H1 (cell line): ENCODE measurements at regions not wholly inside any gene's neighbourhood (a gene's known extent, or its start where the extent isn't known, plus 50 kb on each side); places are given as distances from the start of the nearest gene placed in this dataset.

Experiments
- CTCF ChIA-PET: fragments of 300-600 bp; sonication (Branson Sonifier 250); formaldehyde crosslinking; loops from one replicate; lab custom pipeline; 2021; ENCODE audit not compliant: partially characterized antibody; lab: Charles Lee
- POLR2A ChIA-PET: fragments of 300-600 bp; sonication (Branson Sonifier 250); formaldehyde crosslinking; loops from one replicate; lab custom pipeline; 2021; ENCODE audit warnings: inconsistent platforms; ENCODE audit not compliant: partially characterized antibody; lab: Charles Lee
- DNase-seq, 2 experiments: peaks; one replicate each; pipeline versions ENCODE4 v3.0.0 to v3.0.0-alpha.2; 2010 to 2022; ENCODE audit warnings: low spot score in 2 of 2, low read depth in 1 of 2, mixed read lengths in 1 of 2
- FAIRE-seq: peaks from 2 replicates; lab custom pipeline; 2011; peaks lifted over from hg19 to GRCh38; lab: Jason Lieb, UNC
- H2AFZ ChIP-seq: 2 replicates; pipeline ENCODE4 v1.8.1; 2012; ENCODE audit warnings: low read length, inconsistent platforms
- H2AK5ac ChIP-seq: 2 replicates; pipeline ENCODE4 v1.6.1; 2013; ENCODE audit warnings: low read depth, low read length
- H2BK120ac ChIP-seq: replicated peaks from 2 replicates; pipeline ENCODE3; 2013; ENCODE audit warnings: low read depth, low read length, inconsistent platforms
- H2BK12ac ChIP-seq: 2 replicates; pipeline ENCODE4 v1.6.1; 2013; ENCODE audit warnings: low read depth, low read length
- H2BK15ac ChIP-seq: 2 replicates; pipeline ENCODE4 v1.6.1; 2013; ENCODE audit warnings: low read length
- H2BK20ac ChIP-seq: 2 replicates; pipeline ENCODE4 v1.6.1; 2013; ENCODE audit warnings: low read length
- H2BK5ac ChIP-seq: 2 replicates; pipeline ENCODE4 v1.6.1; 2013; ENCODE audit warnings: low read depth, low read length
- H3K14ac ChIP-seq: 2 replicates; pipeline ENCODE4 v1.6.1; 2013; ENCODE audit warnings: inconsistent platforms; ENCODE audit not compliant: insufficient read length
- H3K18ac ChIP-seq: 2 replicates; pipeline ENCODE4 v1.6.1; 2013; ENCODE audit warnings: low read length; ENCODE audit errors: extremely low read depth
- H3K23ac ChIP-seq: 2 replicates; pipeline ENCODE4 v1.6.1; 2013; ENCODE audit warnings: inconsistent platforms; ENCODE audit not compliant: insufficient read length
- H3K23me2 ChIP-seq: 2 replicates; pipeline ENCODE4 v1.6.1; 2013; ENCODE audit warnings: low read depth, low read length
- H3K27ac ChIP-seq: 2 replicates; pipeline ENCODE4 v1.6.1; 2011; ENCODE audit warnings: low read depth, low read length, inconsistent platforms
- H3K27me3 ChIP-seq, 4 experiments: replicated peaks in 1 of 4; 1 replicate in 1 of 4; 2 replicates in 3 of 4; pipeline versions ENCODE4 v1.6.1 to v1.8.1; 2011 to 2013; ENCODE audit warnings: low read length in 3 of 4, mild to moderate bottlenecking in 3 of 4, inconsistent platforms in 2 of 4, mixed read lengths in 2 of 4, moderate library complexity in 1 of 4; ENCODE audit not compliant: control insufficient read depth in 3 of 4, insufficient read depth in 3 of 4; ENCODE audit errors: extremely low read depth in 1 of 4
- H3K36me3 ChIP-seq, 4 experiments: 2 replicates each; pipeline versions ENCODE4 v1.6.1 to v1.8.1; 2011 to 2013; ENCODE audit warnings: mild to moderate bottlenecking in 4 of 4, low read length in 3 of 4, moderate library complexity in 2 of 4, control low read depth in 1 of 4, inconsistent platforms in 1 of 4; ENCODE audit not compliant: insufficient read depth in 4 of 4, control insufficient read depth in 2 of 4
- H3K4ac ChIP-seq: replicated peaks from 2 replicates; pipeline ENCODE3; 2013; ENCODE audit warnings: low read length, low read depth, mixed read lengths, inconsistent platforms; ENCODE audit not compliant: insufficient read length
- H3K4me1 ChIP-seq, 4 experiments: replicated peaks in 1 of 4; 1 replicate in 1 of 4; 2 replicates in 3 of 4; pipeline versions ENCODE4 v1.6.1 to v1.8.1; 2011 to 2013; ENCODE audit warnings: low read length in 3 of 4, inconsistent platforms in 2 of 4, mixed read lengths in 1 of 4; ENCODE audit not compliant: insufficient read depth in 4 of 4, control insufficient read depth in 3 of 4
- H3K4me2 ChIP-seq, 2 experiments: 2 replicates each; pipeline versions ENCODE4 v1.6.1 to v1.8.1; 2011 to 2013; ENCODE audit warnings: low read depth in 2 of 2, low read length in 2 of 2, control low read depth in 1 of 2, inconsistent platforms in 1 of 2, mild to moderate bottlenecking in 1 of 2; ENCODE audit not compliant: insufficient read depth in 1 of 2
- H3K4me3 ChIP-seq, 4 experiments: fragments of 200-600, 300-600 bp in 1 of 4; sonication (generic), shearing (Covaris generic), sonication (Bioruptor Twin) in 1 of 4; 2 replicates each; pipeline versions ENCODE4 v1.5.1 to v1.8.1; 2011 to 2016; ENCODE audit warnings: low read length in 4 of 4, low read depth in 3 of 4, control low read depth in 2 of 4, inconsistent platforms in 2 of 4, mild to moderate bottlenecking in 2 of 4, mixed read lengths in 1 of 4, moderate library complexity in 1 of 4; ENCODE audit not compliant: insufficient read depth in 2 of 4; ENCODE audit errors: extremely low read depth in 1 of 4
- H3K56ac ChIP-seq: replicated peaks from 2 replicates; pipeline ENCODE3; 2013; ENCODE audit warnings: low read depth, mild to moderate bottlenecking, mixed read lengths, low read length, inconsistent platforms; ENCODE audit not compliant: insufficient read length
- H3K79me1 ChIP-seq: 2 replicates; pipeline ENCODE4 v1.6.1; 2013; ENCODE audit warnings: low read depth, low read length, control low read depth
- H3K79me2 ChIP-seq, 2 experiments: 2 replicates each; pipeline versions ENCODE4 v1.6.1 to v1.8.1; 2012 to 2013; ENCODE audit warnings: low read length in 2 of 2, mild to moderate bottlenecking in 2 of 2, inconsistent platforms in 1 of 2; ENCODE audit not compliant: insufficient read depth in 2 of 2, control insufficient read depth in 1 of 2
- H3K9ac ChIP-seq, 4 experiments: replicated peaks in 1 of 4; 1 replicate in 1 of 4; 2 replicates in 3 of 4; pipeline versions ENCODE4 v1.6.1 to v1.8.1; 2011 to 2013; ENCODE audit warnings: low read depth in 3 of 4, low read length in 3 of 4, control low read depth in 2 of 4, mild to moderate bottlenecking in 2 of 4, moderate library complexity in 2 of 4, inconsistent platforms in 1 of 4; ENCODE audit errors: extremely low read depth in 1 of 4
- H3K9me3 ChIP-seq, 2 experiments: 2 replicates each; pipeline versions ENCODE4 v1.6.1 to v1.8.1; 2012 to 2013; ENCODE audit warnings: mild to moderate bottlenecking in 2 of 2, moderate library complexity in 2 of 2, control low read depth in 1 of 2, inconsistent platforms in 1 of 2, low read depth in 1 of 2, low read length in 1 of 2, mixed read lengths in 1 of 2; ENCODE audit not compliant: insufficient read depth in 2 of 2
- H4K20me1 ChIP-seq, 2 experiments: replicated peaks in 1 of 2; 2 replicates each; pipeline versions ENCODE3 to v1.8.1; 2011 to 2013; ENCODE audit warnings: inconsistent platforms in 2 of 2, low read length in 2 of 2, mild to moderate bottlenecking in 1 of 2; ENCODE audit not compliant: insufficient read depth in 2 of 2, control insufficient read depth in 1 of 2
- H4K5ac ChIP-seq: 2 replicates; pipeline ENCODE4 v1.6.1; 2013; ENCODE audit warnings: low read length, low read depth, mixed read lengths, inconsistent platforms; ENCODE audit not compliant: insufficient read length
- H4K8ac ChIP-seq: 2 replicates; pipeline ENCODE4 v1.8.0; 2013; ENCODE audit warnings: mild to moderate bottlenecking, moderate library complexity, low read length, inconsistent platforms; ENCODE audit not compliant: insufficient read depth; ENCODE audit errors: extremely low read depth
- H4K91ac ChIP-seq: replicated peaks from 2 replicates; pipeline ENCODE3; 2013; ENCODE audit warnings: low read length, mixed read lengths, inconsistent platforms; ENCODE audit not compliant: insufficient read length
- JUN ChIP-seq: IDR thresholded peaks from 2 replicates; pipeline ENCODE4 v1.6.1; 2011; ENCODE audit warnings: low read depth, mild to moderate bottlenecking, improper control_type of control experiment, low read length
- POLR2A ChIP-seq, 2 experiments: IDR thresholded peaks; 1 replicate in 1 of 2; 2 replicates in 1 of 2; pipeline ENCODE4 v1.6.1; 2011; ENCODE audit warnings: low read depth in 2 of 2, low read length in 2 of 2, mild to moderate bottlenecking in 2 of 2; ENCODE audit errors: control extremely low read depth in 1 of 2
- SP1 ChIP-seq: IDR thresholded peaks from 2 replicates; pipeline ENCODE4 v1.6.1; 2011; ENCODE audit warnings: low read depth, low read length
- WGBS, 2 experiments: shearing (Covaris generic) in 1 of 2; methylation state at CpG; one replicate each; pipeline versions ENCODE4 v1.1.6 to v1.1.7; 2013 to 2015; ENCODE audit warnings: low lambda C conversion rate in 2 of 2, mixed read lengths in 2 of 2, inconsistent platforms in 1 of 2, low coverage in 1 of 2, missing lambda C conversion rate in 1 of 2; ENCODE audit not compliant: insufficient replicate concordance in 2 of 2, insufficient coverage in 1 of 2, insufficient read length in 1 of 2; ENCODE audit errors: extremely low coverage in 1 of 2, missing lambda C conversion rate in 1 of 2; 5-methylcytosine and 5-hydroxymethylcytosine counted together

- Histone ChIP-seq H2BK120ac (no peak overlapping the region), H4K91ac (no peak overlapping the region), H3K23me2 (peaks cover 2% of the 10 kb centered on the region; the same call in 1 of the 2 replicates), H3K56ac (no peak overlapping the region), H3K27ac (no peak overlapping the region), H4K5ac (no peak overlapping the region), H4K8ac (no peak overlapping the region), H3K23ac (no peak overlapping the region), H3K14ac (no peak overlapping the region), H3K4me2 (no peak overlapping the region), H3K9me3 (peaks cover 0 to 4% of the 10 kb centered on the region in 2 experiments; a peak in 1 of 4 replicates), H3K36me3 (no peaks in the 10 kb centered on the region), H3K79me1 (no peaks in the 10 kb centered on the region), H2AFZ (no peak overlapping the region), H4K20me1 (no peaks in the 10 kb centered on the region), H3K18ac (no peak overlapping the region), H2BK15ac (no peak overlapping the region), H3K79me2 (no peaks in the 10 kb centered on the region), H3K4me3 (no peak overlapping the region), H2AK5ac (no peak overlapping the region), H3K4ac (no peak overlapping the region), H2BK5ac (no peak overlapping the region), H2BK20ac (no peak overlapping the region), H2BK12ac (no peak overlapping the region), H3K27me3 (no peaks in the 10 kb centered on the region), H3K9ac (no peak overlapping the region), H3K4me1 (no peaks in the 10 kb centered on the region)
- DNase-seq (no peak), FAIRE-seq (no peak)
- CTCF ChIA-PET = no interaction called here
- WGBS, 2 experiments = 91% methylated on average over 1 of the region's 1 CpG; no CpG with 5 or more reads in 1 of the 2 experiments
- POLR2A ChIA-PET = no interaction called here
- TF ChIP-seq JUN = no peak
- TF ChIP-seq POLR2A (IDR thresholded peaks at IDR 0.05; ENCODE audit: control extremely low read depth in 1 of 2, low read depth in 2 of 2, low read length in 2 of 2) = no peak
- no peak for TF ChIP-seq SP1
These were observed 57.3 kb upstream of the SLIT2 start for GRCh38 chr4:20194123-20195013.
